Left colon (tissue), 2 donors: ENCODE measurements at regions not wholly inside any gene's neighbourhood (a gene's known extent, or its start where the extent isn't known, plus 50 kb on each side); places are given as distances from the start of the nearest gene placed in this dataset.
A peak's percentile ranks its signal among the peaks of the same experiment; 100 is the strongest.
"Not testable (repeated sequence)": the region's sequence is repeated elsewhere in the genome, so short reads cannot be mapped to it uniquely, and the experiment has no call there.

Source experiments
- ATAC-seq: fragments of 200-7000 bp; cut with Tn5 transposase; one replicate; pipeline ENCODE4 v1.9.1; 2020; ENCODE audit warnings: mild to moderate bottlenecking, moderate library complexity
- DNase-seq, 2 donors: peaks; one replicate each; pipeline ENCODE4 v3.0.0-alpha.2; 2020
- intact Hi-C, 2 donors: fragments of 100-400 bp; cut with DNase I in 1 of 2; cut with micrococcal nuclease in 1 of 2; formaldehyde crosslinking; loops; one replicate each; pipeline versions ENCODE4 v1.11.2 to v1.14.0; 2022; cut with DNase I, micrococcal nuclease
- donor health status: DM: no; HTN: no; CAD: no.
- donor health status: DM: yes; HTN: yes; CAD: no.

DNA sequence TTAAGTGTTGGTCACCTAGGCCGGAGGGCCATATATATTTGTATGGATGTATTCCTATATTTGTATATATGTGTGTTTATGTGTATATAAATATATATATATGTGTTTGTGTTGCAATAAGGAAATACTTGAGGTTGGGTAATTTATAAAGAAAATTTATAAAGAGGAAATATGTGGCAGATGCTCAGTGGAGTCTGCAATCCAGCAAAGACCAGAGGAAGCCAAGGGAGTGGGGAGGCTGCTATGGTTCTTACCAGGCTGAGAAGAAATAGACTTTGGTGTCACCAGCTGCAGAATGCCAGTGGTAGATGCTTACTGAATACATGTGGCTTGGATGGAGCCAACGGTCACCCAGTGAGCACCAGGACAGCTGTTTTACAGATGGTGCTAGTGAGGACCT is 97.4 kb upstream of the ELOVL5 start:
- no peak for DNase-seq
- intact Hi-C loops: no loop called here
- no peak for ATAC-seq

DNA sequence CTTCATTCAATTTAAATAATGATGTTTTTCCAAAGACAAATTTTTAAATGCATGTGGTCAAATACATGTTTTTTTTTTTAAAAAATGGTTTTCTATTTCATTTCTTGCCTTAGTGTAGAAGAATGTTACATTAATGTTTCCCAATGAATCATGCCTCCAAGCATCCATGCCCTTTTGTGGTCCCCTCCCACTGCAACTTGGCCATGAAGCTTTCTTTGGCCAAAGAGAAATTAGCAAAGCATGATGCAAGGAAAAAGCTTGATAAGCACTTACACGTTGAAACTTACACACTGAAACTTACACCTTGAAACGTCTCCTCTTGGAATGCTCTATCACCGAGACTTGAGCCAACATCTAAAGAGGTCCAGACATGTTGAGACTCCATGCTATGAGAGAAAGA is 93.0 kb upstream of the ELOVL5 start:
- DNase-seq (no peak), ATAC-seq (no peak)
- intact Hi-C loops: no loop called here

DNA sequence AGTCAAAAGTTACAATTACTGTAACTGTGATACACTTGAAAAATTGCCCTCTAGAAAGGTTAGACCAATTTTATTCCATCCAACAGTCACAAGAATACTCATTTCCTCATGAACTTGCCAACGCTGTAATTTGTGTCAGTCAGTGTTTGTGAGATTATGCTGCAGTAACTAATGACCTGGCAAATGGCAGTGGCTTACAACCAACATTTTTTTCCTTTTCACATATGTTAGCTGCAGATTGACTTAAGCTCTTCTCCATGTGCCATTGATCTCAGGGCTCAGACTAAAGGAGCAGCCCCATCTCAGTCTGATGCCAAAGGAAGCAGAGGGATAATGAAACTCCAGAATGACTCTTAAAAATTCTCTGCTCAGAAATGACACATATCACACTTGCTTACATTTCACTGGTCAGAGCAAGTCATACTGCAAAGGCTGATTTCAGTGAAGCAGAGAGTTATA is 92.3 kb upstream of the ELOVL5 start:
- DNase-seq: no peak
- no peak for ATAC-seq
- intact Hi-C loops: no loop called here

DNA sequence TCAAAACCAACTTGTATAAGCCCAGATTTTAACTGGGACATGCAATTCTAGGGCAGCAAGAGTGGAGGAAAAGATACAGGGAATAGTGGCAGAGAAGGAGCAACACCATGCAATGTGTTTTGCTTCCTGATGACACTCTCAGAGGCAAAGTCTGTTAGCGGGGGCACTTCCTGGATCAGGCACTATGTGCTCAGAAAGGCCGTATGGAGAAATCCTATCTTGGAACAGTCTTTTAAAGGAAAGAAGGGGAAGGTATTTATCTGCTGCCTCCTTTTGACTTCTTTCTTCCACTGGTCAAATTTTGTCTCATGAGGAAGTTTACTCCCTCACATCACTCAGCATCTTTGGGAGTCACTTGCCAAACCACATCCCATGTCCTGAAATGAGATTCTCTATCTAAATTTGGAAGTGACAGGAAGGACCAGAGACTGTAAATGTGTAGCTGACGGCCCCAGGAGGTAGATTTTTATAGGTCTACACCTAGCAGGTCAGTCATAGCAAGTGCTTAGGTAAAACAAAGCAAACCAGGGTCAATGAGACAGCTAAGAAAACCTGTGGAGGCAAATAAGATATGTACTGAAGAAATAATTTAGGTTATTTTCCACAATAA is 91.7 kb upstream of the ELOVL5 start:
- intact Hi-C loops: no loop called here
- DNase-seq (no peak), ATAC-seq (peak; percentile 34)

DNA sequence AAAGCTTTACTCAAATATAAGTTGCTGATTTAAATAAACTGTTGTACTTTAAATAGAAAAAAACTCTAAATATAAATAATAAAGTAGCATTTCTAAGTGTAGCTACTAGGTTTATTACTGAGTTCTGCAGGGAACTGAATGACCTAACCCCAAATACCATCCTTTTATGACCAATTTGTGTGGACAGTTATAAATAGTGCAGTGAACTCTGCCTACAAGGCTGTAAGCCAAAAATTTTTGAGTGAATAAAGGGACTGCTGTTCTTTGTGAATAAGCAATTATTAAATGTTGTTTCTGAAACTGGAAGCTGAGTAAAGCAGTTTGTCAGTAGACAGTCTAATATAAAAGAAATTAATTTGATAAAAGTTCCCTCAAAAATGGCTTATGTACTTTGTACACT is 90.8 kb upstream of the ELOVL5 start:
- ATAC-seq (no peak), DNase-seq (no peak)
- intact Hi-C loops: no loop called here

DNA sequence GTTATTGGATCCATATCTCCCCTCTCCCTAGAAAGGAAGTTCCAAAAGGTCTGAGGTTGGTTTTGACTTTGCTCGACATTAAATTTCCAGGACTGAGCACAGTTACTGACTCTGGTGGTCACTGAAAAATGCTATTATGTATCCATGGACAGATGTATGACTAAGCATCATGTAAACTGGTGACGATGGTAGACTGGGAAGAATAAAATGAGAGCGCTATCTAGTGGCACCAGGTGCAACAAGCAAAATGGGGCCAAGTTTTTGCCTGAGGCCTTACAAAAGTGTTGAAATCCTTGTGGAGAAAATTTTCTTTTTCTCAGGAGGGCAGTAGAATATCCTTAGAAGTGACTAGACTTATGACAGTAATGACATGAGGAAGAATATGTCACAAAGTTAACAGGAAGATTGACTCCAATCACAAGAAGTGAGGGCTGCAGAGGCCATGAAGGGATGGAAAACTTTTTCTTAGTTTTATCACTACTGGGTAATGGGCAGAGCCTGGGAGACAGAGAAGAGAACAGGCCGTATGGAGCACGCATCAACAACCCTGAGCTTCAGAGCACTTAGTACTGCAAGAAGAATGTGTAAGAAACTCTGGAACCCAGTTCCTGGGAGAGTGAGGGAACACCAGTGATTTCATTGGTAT is 88.9 kb upstream of the ELOVL5 start:
- intact Hi-C loops: no loop called here
- ATAC-seq: peak; percentile 54
- no peak for DNase-seq

DNA sequence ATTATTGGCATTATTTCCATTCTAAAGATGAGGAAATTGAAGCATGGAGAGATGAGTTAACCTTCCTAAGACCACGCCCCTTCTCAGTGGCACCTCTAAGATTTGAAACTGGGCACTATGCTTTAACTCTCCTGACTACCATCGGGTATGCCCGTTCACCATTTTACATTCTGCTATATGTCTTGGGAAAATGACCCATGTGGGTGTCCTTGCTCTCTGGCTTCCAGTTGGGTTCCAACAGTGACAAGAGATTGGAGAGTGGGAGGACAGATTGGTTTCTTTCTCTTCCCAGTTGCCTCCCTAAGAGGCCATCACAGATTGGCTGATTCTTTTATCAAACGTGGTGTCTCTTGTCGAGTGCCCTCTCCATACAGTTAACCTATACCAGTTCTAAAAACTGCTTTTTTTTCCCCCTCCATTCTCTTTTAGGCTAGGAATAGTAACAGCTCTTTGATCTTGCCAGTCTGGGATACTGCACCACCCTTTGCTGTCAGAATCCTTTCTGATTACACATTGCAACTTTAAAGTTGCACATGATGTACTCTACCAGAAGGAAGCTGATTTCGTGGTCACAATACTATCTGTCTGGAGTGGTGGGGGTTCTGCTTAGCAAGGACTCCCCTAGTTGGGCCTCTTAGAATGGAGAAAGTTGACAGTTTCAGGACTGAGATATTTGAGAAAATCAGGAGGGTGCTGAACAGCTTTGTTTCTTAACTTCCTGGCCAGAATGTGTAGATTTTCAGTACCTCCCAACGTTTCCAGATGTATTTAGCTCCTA is 88.0 kb upstream of the ELOVL5 start:
- intact Hi-C loops: no loop called here
- no peak for ATAC-seq
- DNase-seq: no peak

DNA sequence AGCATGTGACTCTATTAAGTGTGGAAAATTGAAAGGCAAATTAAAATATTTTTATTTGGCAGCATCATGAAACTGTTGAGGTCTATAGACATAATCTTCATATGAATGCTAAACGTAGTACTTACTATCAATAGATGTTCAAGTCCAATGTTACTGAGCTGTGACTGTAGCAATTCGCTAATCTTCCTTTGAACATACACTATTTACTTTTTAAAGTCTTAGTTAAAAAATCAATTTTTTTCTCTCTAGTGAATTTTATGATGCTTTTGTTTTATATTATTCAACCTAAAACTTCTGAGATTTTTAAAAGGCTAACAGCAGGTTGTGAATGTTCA is 85.2 kb upstream of the ELOVL5 start:
- no peak for DNase-seq
- ATAC-seq: no peak
- intact Hi-C loops: no loop called here

DNA sequence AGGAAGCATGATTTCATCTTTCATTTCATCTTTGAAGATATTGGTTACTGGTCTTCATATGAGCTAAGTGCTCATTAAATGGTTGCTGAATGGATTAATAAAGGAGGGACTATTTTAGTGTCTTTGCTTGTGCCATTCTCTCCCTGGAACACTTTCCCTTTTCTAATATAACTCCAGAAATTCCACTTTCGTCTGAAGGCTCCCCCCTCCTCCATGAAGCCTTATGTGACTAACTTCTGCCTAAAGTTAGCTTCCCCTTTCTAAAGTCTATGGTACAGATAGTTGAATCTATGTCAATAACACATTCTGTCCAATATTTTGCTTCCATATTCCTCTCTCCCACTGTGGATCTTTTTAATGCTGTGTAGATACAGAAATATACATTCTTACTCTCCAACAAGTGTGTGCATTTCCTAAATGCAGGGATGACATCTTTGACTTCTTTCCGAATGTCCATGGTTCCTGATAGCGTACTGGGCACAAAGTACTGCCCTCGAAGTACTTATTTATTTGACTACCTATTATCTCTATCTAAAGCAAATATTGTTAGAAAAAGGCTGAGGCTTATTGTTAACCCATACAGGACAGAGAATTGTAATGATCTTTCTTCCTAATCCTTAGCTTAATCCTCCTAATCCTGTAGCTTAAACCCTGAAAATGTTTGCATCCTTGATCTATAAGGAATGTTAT is 84.7 kb upstream of the ELOVL5 start:
- DNase-seq (no peak), ATAC-seq (no peak)
- intact Hi-C loops: no loop called here

DNA sequence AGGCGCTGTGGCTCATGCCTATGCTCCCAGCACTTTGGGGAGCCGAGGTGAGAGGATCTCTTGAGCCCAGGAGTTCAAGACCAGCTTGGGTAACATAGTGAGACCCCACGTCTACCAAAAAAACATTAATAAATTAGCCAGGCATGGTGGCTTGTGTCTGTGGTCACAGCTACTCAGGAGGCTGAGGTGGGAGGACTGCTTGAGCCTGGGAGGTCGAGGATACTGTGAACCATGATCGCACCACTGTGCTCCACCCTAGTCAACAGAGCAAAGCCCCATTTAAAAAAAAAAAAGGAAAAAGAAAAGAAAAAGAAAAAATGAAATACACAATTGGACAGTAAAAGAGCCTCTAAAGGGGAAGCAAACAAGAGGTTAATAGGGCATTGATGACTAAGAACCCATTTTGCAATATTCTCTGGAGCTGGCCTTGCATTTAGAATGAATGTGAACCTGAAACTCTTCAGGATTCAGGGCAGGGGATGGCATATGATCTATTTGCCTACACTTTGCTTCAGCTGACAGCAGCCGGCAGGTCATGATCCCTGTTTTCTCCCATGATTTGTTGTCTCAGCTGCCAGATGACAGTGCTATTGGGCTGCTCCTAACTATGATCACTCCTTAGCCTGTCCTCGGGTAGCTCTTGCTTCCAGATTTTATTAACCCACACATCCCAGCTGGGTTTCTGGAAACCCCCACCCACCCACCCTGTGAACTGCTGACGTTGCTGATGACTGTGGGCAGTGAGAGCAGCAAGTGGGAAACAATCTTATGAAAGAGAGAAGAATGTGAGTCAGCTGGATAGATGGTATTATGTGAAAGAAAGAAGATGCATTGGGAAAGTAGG is 83.8 kb upstream of the ELOVL5 start:
- intact Hi-C loops: no loop called here
- ATAC-seq: no peak
- DNase-seq: no peak

DNA sequence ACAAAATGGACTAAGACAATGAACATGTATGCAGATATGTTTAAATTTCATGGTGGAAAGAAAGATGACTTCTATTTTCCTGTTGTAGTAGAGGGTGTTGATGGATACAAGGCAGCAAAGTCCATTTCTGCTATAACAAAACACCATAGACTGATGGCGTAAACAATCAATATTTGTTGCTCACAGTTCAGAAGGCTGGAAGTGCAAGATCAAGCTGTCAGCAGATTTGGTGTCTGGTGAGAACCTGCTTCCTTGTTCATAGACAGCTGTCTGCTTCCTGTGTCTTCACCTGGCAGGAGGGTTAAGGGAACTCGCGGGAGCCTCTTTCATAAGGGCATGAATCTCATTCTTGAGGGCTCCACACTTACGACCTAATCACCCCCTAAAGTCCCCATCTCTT is 83.0 kb upstream of the ELOVL5 start:
- ATAC-seq: no peak
- DNase-seq: no peak
- intact Hi-C loops: no loop called here

DNA sequence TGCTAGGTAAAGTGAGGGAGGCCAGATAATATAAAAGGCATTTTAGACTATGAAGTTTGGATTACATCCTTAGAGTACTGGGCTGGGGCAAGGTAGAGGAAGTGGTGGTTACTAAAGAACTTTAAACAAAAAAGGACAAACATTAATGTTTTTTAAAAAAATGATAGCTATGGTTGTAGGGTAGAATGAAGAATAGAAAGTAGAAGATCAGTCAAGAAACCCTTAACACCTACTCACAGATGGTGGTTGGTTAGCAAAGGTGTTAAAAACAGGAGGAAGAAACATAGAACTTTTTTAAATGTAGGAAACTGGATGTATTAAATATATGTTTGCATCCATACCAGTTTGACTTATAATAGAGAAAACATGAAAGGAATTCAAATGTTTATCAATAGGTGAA is 80.7 kb upstream of the ELOVL5 start:
- ATAC-seq: no peak
- intact Hi-C loops: no loop called here
- DNase-seq: no peak

DNA sequence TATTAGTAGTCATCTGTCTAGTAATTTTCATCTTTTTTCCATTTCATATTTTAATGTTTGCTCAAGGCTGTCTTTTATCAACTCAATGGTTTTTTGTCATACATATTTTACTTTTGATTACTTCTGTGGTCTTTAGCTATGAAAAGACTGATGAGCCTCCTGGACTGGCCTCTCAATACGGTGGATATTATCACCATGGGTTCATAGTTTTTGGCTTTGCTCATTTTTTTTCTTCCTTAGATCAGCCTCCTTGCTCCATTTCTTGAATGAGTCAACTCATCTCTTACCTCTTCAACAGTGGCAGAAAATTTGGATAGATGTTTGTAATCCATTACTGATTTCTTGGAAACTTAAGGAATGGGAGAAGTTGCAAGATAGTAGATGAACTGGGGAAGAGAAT is 80.1 kb upstream of the ELOVL5 start:
- intact Hi-C loops: no loop called here
- ATAC-seq (no peak), DNase-seq (no peak)

DNA sequence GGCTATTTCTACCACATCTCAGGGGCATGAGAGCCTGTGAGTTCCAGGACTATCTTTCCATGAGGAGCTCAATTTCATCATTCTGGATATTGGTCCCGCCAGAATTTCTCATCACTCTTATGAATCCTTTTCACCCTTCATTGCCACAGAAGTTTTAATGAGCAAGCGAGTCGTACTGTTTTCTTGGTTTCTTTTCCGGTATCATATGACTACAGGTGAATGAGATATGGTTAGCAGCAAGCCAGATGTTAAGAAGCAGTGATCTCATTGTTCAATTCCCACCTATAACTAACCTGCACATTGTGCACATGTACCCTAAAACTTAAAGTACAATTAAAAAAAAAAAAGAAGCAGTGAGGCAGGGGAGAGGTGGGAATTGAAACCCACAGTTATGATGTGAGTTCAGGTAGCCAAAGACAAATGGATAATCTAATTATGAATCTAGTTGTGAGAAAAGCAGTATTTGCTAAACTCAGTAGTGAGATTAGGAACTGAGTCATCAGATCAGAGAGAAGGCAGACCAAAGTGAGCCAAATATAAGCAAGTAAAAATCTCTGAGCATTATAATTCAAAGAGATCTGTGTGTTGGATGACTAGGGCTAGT is 78.0 kb upstream of the ELOVL5 start:
- ATAC-seq (no peak), DNase-seq (no peak)
- intact Hi-C loops: no loop called here

DNA sequence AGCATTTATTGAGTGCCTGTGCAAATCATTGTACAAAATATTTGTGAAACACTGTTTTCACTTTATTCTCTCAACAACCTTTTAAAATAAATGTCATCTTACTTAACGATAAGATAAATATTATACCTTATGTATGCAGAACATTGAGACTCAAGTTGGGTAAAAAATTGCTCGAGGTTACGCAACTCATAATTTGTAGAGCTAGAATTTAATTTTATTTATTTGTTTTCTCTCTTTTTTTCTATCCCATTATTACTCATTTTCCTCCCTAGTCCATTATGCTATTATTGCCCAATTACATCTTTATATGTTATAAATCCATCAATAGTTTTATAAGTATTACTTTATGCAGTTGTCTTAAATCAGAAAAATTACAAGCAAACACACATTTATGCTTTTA is 77.4 kb upstream of the ELOVL5 start:
- no peak for DNase-seq
- ATAC-seq: no peak
- intact Hi-C loops: no loop called here

DNA sequence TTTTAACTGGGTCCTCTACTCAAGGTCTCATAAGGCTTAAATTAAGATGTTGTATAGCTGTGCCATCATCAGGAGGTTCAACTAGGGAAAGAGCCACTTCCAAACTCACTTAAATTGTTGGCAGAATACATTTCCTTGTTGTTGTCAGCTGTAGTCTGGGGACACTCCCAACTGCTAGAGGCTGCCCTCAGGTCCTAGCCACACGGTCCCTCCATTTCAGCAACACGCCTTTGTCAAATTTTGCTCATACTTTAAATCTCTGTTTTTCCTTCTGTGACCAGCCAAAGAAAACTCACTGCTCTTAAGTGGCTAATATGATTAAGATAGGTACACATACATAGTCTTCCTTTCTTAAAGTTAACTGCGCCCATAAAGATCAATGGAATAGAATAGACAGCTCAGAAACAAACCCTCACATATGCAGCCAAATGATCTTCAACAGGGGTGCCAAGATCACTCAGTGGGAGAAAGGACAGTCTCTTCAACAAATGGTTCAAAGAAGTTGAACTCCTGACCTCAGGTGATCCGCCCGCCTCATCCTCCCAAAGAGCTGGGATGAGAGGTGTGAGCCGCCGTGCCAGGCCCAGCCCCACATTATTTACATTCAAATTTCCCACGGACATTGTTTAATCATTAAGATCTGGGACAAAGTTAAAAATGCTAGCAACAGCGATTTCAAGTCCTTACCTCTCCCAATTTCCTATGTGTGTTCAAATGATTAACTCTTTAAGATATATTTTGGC is 76.4 kb upstream of the ELOVL5 start:
- ATAC-seq (no peak), DNase-seq (no peak)
- intact Hi-C loops: no loop called here

DNA sequence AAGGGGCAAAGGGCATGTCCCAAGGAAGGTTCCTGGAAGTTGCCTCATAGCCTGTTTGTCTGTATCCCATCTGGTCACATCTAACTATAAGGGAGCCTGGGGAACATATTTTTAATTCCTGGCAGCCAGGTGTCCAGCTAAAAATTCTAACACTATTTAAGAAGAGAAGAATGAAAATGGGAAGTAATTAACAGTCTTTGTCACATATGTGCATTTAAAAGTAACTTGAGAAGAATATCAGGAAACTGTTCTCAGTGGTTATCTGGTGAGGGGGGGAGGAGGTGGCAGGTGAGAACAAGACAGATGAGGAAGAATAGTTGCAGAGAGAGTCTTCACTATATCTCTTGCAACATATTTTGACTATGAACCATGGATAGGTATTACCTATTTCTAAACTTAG is 75.5 kb upstream of the ELOVL5 start:
- DNase-seq: no peak
- intact Hi-C loops: no loop called here
- no peak for ATAC-seq

DNA sequence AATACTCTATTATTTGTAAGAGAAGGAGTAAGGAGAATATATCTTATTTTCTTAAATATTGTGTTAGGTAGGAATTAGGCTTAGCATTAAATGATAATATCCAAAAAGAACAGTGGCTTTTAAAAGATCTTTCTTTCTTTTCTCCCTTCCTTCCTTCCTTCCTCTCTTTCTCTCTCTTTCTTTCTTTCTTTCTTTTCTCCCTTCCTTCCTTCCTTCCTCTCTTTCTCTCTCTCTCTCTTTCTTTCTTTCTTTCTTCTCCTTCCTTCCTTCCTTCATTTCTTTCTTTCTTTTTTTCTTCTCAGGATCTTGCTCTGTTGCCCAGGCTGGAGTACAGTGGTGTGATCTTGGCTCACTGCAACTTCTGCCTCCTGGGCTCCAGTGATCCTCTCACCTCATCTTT is 74.8 kb upstream of the ELOVL5 start:
- intact Hi-C loops, DNase-seq, ATAC-seq: not testable (repeated sequence)
